ENCODE measurements at regions not wholly inside any gene's neighbourhood (a gene's known extent, or its start where the extent isn't known, plus 50 kb on each side); places are given as distances from the start of the nearest gene placed in this dataset.
"Not testable (repeated sequence)": the region's sequence is repeated elsewhere in the genome, so short reads cannot be mapped to it uniquely, and the experiment has no call there.

GRCh38 chr5:156051972-156052371, 275.0 kb upstream of the SGCD start:
- H3K27me3 Mint-ChIP-seq = peaks cover 8% of the 10 kb centered on the region
- no peak overlapping the region for H3K27ac Mint-ChIP-seq
- no peaks in the 10 kb centered on the region for H3K4me1 Mint-ChIP-seq
- no peak for ATAC-seq
- no peak overlapping the region for H3K4me3 Mint-ChIP-seq
- H3K9me3 ChIP-seq (ENCODE audit: control insufficient read depth, low read length, poor library complexity, severe bottlenecking) = no peaks in the 10 kb centered on the region
- no peaks in the 10 kb centered on the region for H3K36me3 Mint-ChIP-seq (ENCODE audit: low read depth)
- DNase-seq = no peak

GRCh38 chr5:156052656-156053055, 274.3 kb upstream of the SGCD start:
- H3K4me1 Mint-ChIP-seq = no peaks in the 10 kb centered on the region
- H3K36me3 Mint-ChIP-seq (ENCODE audit: low read depth) = no peaks in the 10 kb centered on the region
- peaks cover 8% of the 10 kb centered on the region for H3K27me3 Mint-ChIP-seq
- H3K4me3 Mint-ChIP-seq = no peak overlapping the region
- no peaks in the 10 kb centered on the region for H3K9me3 ChIP-seq (ENCODE audit: control insufficient read depth, low read length, poor library complexity, severe bottlenecking)
- ATAC-seq (no peak), DNase-seq (no peak)
- H3K27ac Mint-ChIP-seq = no peak overlapping the region

GRCh38 chr5:156053056-156053455, 273.9 kb upstream of the SGCD start:
- no peaks in the 10 kb centered on the region for H3K9me3 ChIP-seq (ENCODE audit: control insufficient read depth, low read length, poor library complexity, severe bottlenecking)
- DNase-seq (no peak), ATAC-seq (no peak)
- H3K4me3 Mint-ChIP-seq = no peak overlapping the region
- H3K27me3 Mint-ChIP-seq = peaks cover 8% of the 10 kb centered on the region
- H3K27ac Mint-ChIP-seq = no peak overlapping the region
- H3K4me1 Mint-ChIP-seq = no peaks in the 10 kb centered on the region
- H3K36me3 Mint-ChIP-seq (ENCODE audit: low read depth) = no peaks in the 10 kb centered on the region

GRCh38 chr5:156076912-156077311, 250.1 kb upstream of the SGCD start:
- Mint-ChIP-seq H3K4me1 (no peaks in the 10 kb centered on the region), H3K27ac (no peak overlapping the region), H3K27me3 (no peaks in the 10 kb centered on the region), H3K36me3 (ENCODE audit: low read depth) (no peaks in the 10 kb centered on the region), H3K4me3 (no peak overlapping the region)
- ATAC-seq (no peak), DNase-seq (no peak)
- H3K9me3 ChIP-seq (ENCODE audit: control insufficient read depth, low read length, poor library complexity, severe bottlenecking) = no peaks in the 10 kb centered on the region

- H3K4me1 Mint-ChIP-seq = no peaks in the 10 kb centered on the region
- H3K27me3 Mint-ChIP-seq = no peaks in the 10 kb centered on the region
- no peak overlapping the region for H3K27ac Mint-ChIP-seq
- H3K9me3 ChIP-seq (ENCODE audit: control insufficient read depth, low read length, poor library complexity, severe bottlenecking) = no peaks in the 10 kb centered on the region
- H3K4me3 Mint-ChIP-seq = no peak overlapping the region
- no peak for DNase-seq
- H3K36me3 Mint-ChIP-seq (ENCODE audit: low read depth) = no peaks in the 10 kb centered on the region
- no peak for ATAC-seq
These were observed 239.3 kb upstream of the SGCD start for GRCh38 chr5:156087577-156088110.

GRCh38 chr5:156089955-156090940, 236.7 kb upstream of the SGCD start:
- not testable (repeated sequence) for ATAC-seq; H3K4me3 Mint-ChIP-seq; DNase-seq; H3K4me1 Mint-ChIP-seq; H3K27me3 Mint-ChIP-seq; H3K9me3 ChIP-seq (ENCODE audit: control insufficient read depth, low read length, poor library complexity, severe bottlenecking); H3K27ac Mint-ChIP-seq; H3K36me3 Mint-ChIP-seq (ENCODE audit: low read depth)

- no peaks in the 10 kb centered on the region for H3K27me3 Mint-ChIP-seq
- no peak for ATAC-seq
These were observed 233.9 kb upstream of the SGCD start for GRCh38 chr5:156093024-156093423.

GRCh38 chr5:156094001-156094400, 233.0 kb upstream of the SGCD start:
- H3K36me3 Mint-ChIP-seq (ENCODE audit: low read depth) = no peaks in the 10 kb centered on the region
- no peaks in the 10 kb centered on the region for H3K4me1 Mint-ChIP-seq
- no peak overlapping the region for H3K27ac Mint-ChIP-seq
- ATAC-seq (no peak), DNase-seq (no peak)
- H3K27me3 Mint-ChIP-seq = no peaks in the 10 kb centered on the region
- H3K4me3 Mint-ChIP-seq = no peak overlapping the region
- H3K9me3 ChIP-seq (ENCODE audit: control insufficient read depth, low read length, poor library complexity, severe bottlenecking) = no peaks in the 10 kb centered on the region

More at GRCh38 chr5:156093024-156093423, 233.9 kb upstream of the SGCD start:
- H3K36me3 Mint-ChIP-seq (ENCODE audit: low read depth) = no peaks in the 10 kb centered on the region
- no peaks in the 10 kb centered on the region for H3K9me3 ChIP-seq (ENCODE audit: control insufficient read depth, low read length, poor library complexity, severe bottlenecking)
- no peak for DNase-seq
- no peaks in the 10 kb centered on the region for H3K4me1 Mint-ChIP-seq
- no peak overlapping the region for H3K27ac Mint-ChIP-seq
- no peak overlapping the region for H3K4me3 Mint-ChIP-seq

GRCh38 chr5:156095709-156096241, 231.2 kb upstream of the SGCD start:
- Mint-ChIP-seq H3K27ac (no peak overlapping the region), H3K4me3 (no peak overlapping the region), H3K27me3 (no peaks in the 10 kb centered on the region), H3K4me1 (no peaks in the 10 kb centered on the region), H3K36me3 (ENCODE audit: low read depth) (no peaks in the 10 kb centered on the region)
- no peaks in the 10 kb centered on the region for H3K9me3 ChIP-seq (ENCODE audit: control insufficient read depth, low read length, poor library complexity, severe bottlenecking)
- no peak for DNase-seq
- ATAC-seq = no peak

- Mint-ChIP-seq H3K27ac (no peak overlapping the region), H3K27me3 (peaks cover 3% of the 10 kb centered on the region), H3K36me3 (ENCODE audit: low read depth) (no peaks in the 10 kb centered on the region), H3K4me3 (no peak overlapping the region), H3K4me1 (no peaks in the 10 kb centered on the region)
- DNase-seq = no peak
- no peaks in the 10 kb centered on the region for H3K9me3 ChIP-seq (ENCODE audit: control insufficient read depth, low read length, poor library complexity, severe bottlenecking)
- no peak for ATAC-seq
These were observed 230.7 kb upstream of the SGCD start for GRCh38 chr5:156096259-156096658.

- Mint-ChIP-seq H3K27ac (no peak overlapping the region), H3K4me3 (no peak overlapping the region), H3K36me3 (ENCODE audit: low read depth) (no peaks in the 10 kb centered on the region), H3K4me1 (no peaks in the 10 kb centered on the region), H3K27me3 (peaks cover 5% of the 10 kb centered on the region)
- no peak for ATAC-seq
- DNase-seq = no peak
- no peaks in the 10 kb centered on the region for H3K9me3 ChIP-seq (ENCODE audit: control insufficient read depth, low read length, poor library complexity, severe bottlenecking)
These were observed 223.6 kb upstream of the SGCD start for GRCh38 chr5:156103155-156103885.

- no peak for ATAC-seq
- Mint-ChIP-seq H3K36me3 (ENCODE audit: low read depth) (no peaks in the 10 kb centered on the region), H3K4me1 (no peaks in the 10 kb centered on the region), H3K27ac (no peak overlapping the region), H3K4me3 (no peak overlapping the region), H3K27me3 (peaks cover 10% of the 10 kb centered on the region)
- no peak for DNase-seq
- no peaks in the 10 kb centered on the region for H3K9me3 ChIP-seq (ENCODE audit: control insufficient read depth, low read length, poor library complexity, severe bottlenecking)
These were observed 217.5 kb upstream of the SGCD start for GRCh38 chr5:156109317-156110023.

- H3K4me1 Mint-ChIP-seq = no peaks in the 10 kb centered on the region
- no peak overlapping the region for H3K27ac Mint-ChIP-seq
- H3K36me3 Mint-ChIP-seq (ENCODE audit: low read depth) = no peaks in the 10 kb centered on the region
- no peak for DNase-seq
- ATAC-seq = no peak
- H3K4me3 Mint-ChIP-seq = no peak overlapping the region
- peaks cover 23% of the 10 kb centered on the region for H3K27me3 Mint-ChIP-seq
- H3K9me3 ChIP-seq (ENCODE audit: control insufficient read depth, low read length, poor library complexity, severe bottlenecking) = no peaks in the 10 kb centered on the region
These were observed 207.3 kb upstream of the SGCD start for GRCh38 chr5:156119692-156120091.
